Bronchial epithelial cell (primary cell): ENCODE measurements at regions not wholly inside any gene's neighbourhood (a gene's known extent, or its start where the extent isn't known, plus 50 kb on each side); places are given as distances from the start of the nearest gene placed in this dataset.

Experiments
- DNase-seq: peaks from one replicate; pipeline ENCODE4 v3.0.0-alpha.2; 2010; ENCODE audit warnings: low read depth
- FAIRE-seq: peaks from 2 replicates; lab custom pipeline; 2011; peaks lifted over from hg19 to GRCh38; lab: Jason Lieb, UNC
- H3K27me3 ChIP-seq: 2 replicates; pipeline ENCODE4 v1.5.1; 2011; ENCODE audit warnings: low read length; ENCODE audit not compliant: control insufficient read depth, insufficient read depth
- H3K36me3 ChIP-seq: 2 replicates; pipeline ENCODE4 v1.5.1; 2011; ENCODE audit warnings: low read length; ENCODE audit not compliant: control insufficient read depth, insufficient read depth
- H3K4me3 ChIP-seq: 2 replicates; pipeline ENCODE4 v1.5.1; 2011; ENCODE audit warnings: mild to moderate bottlenecking, low read depth, low read length, control low read depth
- CTCF ChIP-seq: IDR thresholded peaks from 2 replicates; pipeline ENCODE4 v1.5.1; 2011; ENCODE audit warnings: mild to moderate bottlenecking, moderate library complexity, low read length, control low read depth, inconsistent platforms; ENCODE audit not compliant: insufficient read depth, severe bottlenecking

GRCh38 chr14:31988244-31988643 is 88.9 kb upstream of the ARHGAP5 start:
- no peak for FAIRE-seq
- H3K4me3 ChIP-seq, result no peak overlapping the region
- H3K36me3 ChIP-seq, result no peaks in the 10 kb centered on the region
- no peaks in the 10 kb centered on the region for H3K27me3 ChIP-seq
- no peak for TF ChIP-seq CTCF
- no peak for DNase-seq

GRCh38 chr14:31990183-31990857 is 86.8 kb upstream of the ARHGAP5 start:
- no peak for FAIRE-seq
- no peak for TF ChIP-seq CTCF
- no peak overlapping the region for H3K4me3 ChIP-seq
- no peaks in the 10 kb centered on the region for H3K36me3 ChIP-seq
- H3K27me3 ChIP-seq, result no peaks in the 10 kb centered on the region
- no peak for DNase-seq

GRCh38 chr14:31990926-31991572 is 86.1 kb upstream of the ARHGAP5 start:
- no peak overlapping the region for H3K4me3 ChIP-seq
- DNase-seq (no peak), FAIRE-seq (no peak)
- no peaks in the 10 kb centered on the region for H3K27me3 ChIP-seq
- H3K36me3 ChIP-seq, result no peaks in the 10 kb centered on the region
- no peak for TF ChIP-seq CTCF

GRCh38 chr14:31992011-31992447 is 85.1 kb upstream of the ARHGAP5 start:
- Histone ChIP-seq H3K36me3 (no peaks in the 10 kb centered on the region), H3K27me3 (no peaks in the 10 kb centered on the region), H3K4me3 (no peak overlapping the region)
- FAIRE-seq (no peak), DNase-seq (peak; percentile 95)
- TF ChIP-seq CTCF, result no peak

GRCh38 chr14:31993521-31993951 is 83.6 kb upstream of the ARHGAP5 start:
- no peak for TF ChIP-seq CTCF
- no peak overlapping the region for H3K4me3 ChIP-seq
- no peaks in the 10 kb centered on the region for H3K27me3 ChIP-seq
- H3K36me3 ChIP-seq, result no peaks in the 10 kb centered on the region
- DNase-seq, result peak; percentile 58
- FAIRE-seq, result no peak
